ENCODE measurements at regions not wholly inside any gene's neighbourhood (a gene's known extent, or its start where the extent isn't known, plus 50 kb on each side); places are given as distances from the start of the nearest gene placed in this dataset.

DNA sequence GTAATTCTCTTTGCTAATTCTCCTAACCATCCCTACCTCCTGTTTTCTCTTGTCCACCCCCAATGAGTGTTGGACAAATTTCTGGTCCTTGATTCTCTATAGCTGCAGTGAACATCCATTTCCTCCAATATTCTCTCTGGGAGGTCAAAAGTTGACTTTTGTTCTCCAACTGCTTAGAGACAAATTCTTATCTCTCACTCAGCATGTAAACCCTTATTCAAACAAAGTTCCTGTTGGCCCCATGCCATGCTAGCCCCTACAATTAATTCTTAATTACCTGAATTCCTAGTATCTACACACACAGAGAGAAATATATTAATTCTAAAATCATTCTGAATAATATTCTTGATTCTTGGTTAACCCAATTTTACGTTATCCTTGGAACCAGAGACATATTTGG is 472.9 kb upstream of the ACTBL2 start:
- TF ChIP-seq, protein P1, sequence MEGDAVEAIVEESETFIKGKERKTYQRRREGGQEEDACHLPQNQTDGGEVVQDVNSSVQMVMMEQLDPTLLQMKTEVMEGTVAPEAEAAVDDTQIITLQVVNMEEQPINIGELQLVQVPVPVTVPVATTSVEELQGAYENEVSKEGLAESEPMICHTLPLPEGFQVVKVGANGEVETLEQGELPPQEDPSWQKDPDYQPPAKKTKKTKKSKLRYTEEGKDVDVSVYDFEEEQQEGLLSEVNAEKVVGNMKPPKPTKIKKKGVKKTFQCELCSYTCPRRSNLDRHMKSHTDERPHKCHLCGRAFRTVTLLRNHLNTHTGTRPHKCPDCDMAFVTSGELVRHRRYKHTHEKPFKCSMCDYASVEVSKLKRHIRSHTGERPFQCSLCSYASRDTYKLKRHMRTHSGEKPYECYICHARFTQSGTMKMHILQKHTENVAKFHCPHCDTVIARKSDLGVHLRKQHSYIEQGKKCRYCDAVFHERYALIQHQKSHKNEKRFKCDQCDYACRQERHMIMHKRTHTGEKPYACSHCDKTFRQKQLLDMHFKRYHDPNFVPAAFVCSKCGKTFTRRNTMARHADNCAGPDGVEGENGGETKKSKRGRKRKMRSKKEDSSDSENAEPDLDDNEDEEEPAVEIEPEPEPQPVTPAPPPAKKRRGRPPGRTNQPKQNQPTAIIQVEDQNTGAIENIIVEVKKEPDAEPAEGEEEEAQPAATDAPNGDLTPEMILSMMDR (IDR thresholded peaks at IDR 0.05; ENCODE audit: low read depth, low read length, missing input control): no peak
- TF ChIP-seq RAD21 (IDR thresholded peaks at IDR 0.05): no peak
- TF ChIP-seq SP1 (IDR thresholded peaks at IDR 0.05): no peak
- TF ChIP-seq, protein P2, sequence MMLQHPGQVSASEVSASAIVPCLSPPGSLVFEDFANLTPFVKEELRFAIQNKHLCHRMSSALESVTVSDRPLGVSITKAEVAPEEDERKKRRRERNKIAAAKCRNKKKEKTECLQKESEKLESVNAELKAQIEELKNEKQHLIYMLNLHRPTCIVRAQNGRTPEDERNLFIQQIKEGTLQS (IDR thresholded peaks at IDR 0.05): no peak
- TF ChIP-seq YY1 (IDR thresholded peaks at IDR 0.05): no peak
- TF ChIP-seq, protein P3, sequence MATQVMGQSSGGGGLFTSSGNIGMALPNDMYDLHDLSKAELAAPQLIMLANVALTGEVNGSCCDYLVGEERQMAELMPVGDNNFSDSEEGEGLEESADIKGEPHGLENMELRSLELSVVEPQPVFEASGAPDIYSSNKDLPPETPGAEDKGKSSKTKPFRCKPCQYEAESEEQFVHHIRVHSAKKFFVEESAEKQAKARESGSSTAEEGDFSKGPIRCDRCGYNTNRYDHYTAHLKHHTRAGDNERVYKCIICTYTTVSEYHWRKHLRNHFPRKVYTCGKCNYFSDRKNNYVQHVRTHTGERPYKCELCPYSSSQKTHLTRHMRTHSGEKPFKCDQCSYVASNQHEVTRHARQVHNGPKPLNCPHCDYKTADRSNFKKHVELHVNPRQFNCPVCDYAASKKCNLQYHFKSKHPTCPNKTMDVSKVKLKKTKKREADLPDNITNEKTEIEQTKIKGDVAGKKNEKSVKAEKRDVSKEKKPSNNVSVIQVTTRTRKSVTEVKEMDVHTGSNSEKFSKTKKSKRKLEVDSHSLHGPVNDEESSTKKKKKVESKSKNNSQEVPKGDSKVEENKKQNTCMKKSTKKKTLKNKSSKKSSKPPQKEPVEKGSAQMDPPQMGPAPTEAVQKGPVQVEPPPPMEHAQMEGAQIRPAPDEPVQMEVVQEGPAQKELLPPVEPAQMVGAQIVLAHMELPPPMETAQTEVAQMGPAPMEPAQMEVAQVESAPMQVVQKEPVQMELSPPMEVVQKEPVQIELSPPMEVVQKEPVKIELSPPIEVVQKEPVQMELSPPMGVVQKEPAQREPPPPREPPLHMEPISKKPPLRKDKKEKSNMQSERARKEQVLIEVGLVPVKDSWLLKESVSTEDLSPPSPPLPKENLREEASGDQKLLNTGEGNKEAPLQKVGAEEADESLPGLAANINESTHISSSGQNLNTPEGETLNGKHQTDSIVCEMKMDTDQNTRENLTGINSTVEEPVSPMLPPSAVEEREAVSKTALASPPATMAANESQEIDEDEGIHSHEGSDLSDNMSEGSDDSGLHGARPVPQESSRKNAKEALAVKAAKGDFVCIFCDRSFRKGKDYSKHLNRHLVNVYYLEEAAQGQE (IDR thresholded peaks at IDR 0.05): no peak
- TF ChIP-seq FOXA1 (IDR thresholded peaks at IDR 0.05): no peak
- TF ChIP-seq HNF4A (conservative IDR thresholded peaks at IDR 0.05): no peak
- no peak for TF ChIP-seq ZBTB33 (IDR thresholded peaks at IDR 0.05)
- no peak for TF ChIP-seq MAX (IDR thresholded peaks at IDR 0.05)
- no peak for TF ChIP-seq RXRA (IDR thresholded peaks at IDR 0.05)

All from liver (tissue), 3 donors.